AG08396 (cell line): ENCODE measurements at regions not wholly inside any gene's neighbourhood (a gene's known extent, or its start where the extent isn't known, plus 50 kb on each side); places are given as distances from the start of the nearest gene placed in this dataset.

Experiments
- DNase-seq: peaks from one replicate; pipeline ENCODE4 v3.0.0; 2012; ENCODE audit warnings: low spot score, mixed read lengths

DNA sequence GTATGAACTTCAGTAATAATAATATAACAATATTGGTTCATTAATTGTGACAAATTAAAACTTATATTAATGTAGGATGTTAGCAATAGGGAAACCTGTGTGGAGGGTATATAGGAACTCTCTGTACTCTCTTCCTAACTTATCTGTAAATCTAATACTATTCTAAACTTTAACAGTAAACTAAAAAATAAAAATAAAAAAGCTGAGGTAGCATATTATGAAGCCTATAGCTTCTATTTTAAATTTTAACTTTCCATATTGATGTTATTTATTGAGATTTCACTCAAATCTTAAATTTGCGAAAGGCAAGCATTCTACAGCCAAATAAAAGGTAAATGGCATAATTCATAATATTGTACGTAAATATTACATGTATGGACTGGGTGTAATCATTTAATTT, 326.4 kb downstream of the MEI4 start:
- DNase-seq = no peak

DNA sequence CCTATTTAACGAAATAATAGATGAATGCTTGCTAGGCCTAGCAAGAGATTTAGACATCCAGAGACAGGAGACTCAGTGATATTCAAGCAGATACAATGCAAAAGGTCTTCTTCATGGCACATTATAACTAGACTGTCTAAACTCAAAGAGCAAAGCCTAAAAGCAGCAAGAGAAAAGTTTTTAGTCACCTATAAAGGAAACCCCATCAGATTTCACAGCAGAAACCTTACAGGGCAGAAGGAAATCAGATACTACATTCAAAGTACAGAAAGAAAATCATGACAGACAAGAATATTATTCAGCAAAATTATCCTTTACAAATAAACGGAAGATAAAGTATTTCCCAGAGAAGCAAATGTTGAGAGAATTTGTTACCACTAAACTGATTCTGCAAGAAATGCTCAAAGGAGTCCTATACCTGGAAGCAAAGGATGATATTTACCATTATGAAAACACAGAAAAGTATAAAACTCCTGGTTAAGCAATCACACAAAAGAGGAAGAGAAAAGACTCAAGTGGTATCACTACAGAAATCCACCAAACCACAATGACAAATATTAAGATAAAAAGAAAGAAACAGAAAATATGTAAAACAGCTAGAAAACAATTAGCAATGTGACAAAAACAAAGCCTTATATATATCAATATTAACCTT, 333.7 kb downstream of the MEI4 start:
- DNase-seq = no peak

DNA sequence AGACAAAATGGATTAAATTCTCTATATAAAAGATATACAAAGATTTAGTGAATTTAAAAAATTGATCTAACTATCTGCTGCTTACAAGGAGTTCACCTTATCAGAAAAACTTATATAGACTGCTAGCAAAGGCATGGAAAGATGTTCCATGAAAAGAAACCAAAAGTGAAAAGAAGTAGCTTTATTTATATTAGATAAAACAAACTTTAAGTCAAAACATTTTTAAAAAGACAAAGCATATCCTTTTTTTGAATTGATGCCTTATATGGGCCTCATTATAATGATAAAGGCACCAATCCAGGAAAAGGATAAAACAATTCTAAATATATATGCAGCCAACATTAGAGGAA, 334.2 kb downstream of the MEI4 start:
- no peak for DNase-seq

DNA sequence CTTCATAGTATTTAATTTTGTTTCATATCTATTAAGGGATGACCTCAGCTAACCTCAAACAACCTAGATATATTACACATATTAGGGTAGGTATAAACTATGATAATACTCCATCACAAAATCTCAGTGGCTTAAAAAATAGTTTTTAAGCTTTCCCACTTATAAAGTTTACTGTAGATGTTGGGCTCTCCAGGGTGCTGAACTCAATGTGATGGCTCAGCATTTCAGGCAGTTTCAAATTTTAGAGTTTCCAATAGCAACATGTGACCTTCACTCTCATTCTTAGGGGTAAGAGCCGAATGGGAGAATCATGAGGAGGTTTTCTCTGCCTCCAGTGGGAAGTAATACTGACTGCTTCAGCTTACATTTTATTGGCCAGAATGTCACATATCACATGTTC, 357.3 kb downstream of the MEI4 start:
- DNase-seq = no peak

DNA sequence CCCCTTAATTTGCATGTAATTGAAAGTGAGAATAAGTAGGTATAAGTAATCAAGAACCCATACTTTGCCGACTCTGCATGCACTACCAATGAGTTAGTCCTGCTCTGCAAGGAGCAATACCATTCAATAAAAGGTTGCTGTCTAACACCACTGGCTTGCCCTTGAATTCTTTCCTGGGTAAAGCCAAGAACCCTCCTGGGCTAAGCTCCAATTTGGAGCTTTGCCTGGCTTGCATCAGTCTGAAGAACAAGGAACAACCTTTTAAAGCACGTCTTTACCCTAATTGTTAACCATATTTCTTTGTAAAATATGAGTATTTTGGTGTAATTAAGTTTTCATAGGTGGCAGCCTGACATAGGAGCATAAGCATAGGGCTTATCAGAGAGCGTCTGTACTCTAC, 367.7 kb downstream of the MEI4 start:
- DNase-seq = no peak

DNA sequence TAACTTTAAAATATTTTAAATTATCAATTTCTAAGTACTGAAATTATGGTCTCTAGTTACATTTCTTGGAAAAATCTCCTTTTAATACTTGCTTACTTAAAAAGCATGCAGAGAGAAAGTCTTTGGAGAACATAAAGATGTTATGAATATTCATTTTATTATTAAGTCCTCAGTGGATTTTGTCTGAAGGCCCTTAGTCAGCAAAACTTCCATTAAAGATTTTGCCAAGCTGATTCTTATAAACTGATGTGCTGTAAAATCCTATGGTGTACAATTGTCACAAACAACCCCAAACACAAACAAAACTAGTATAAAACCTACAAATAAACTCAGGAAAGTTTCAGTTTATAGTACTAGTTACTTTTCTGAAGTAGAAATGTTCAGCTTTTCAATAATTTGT, 372.7 kb downstream of the MEI4 start:
- DNase-seq = no peak

DNA sequence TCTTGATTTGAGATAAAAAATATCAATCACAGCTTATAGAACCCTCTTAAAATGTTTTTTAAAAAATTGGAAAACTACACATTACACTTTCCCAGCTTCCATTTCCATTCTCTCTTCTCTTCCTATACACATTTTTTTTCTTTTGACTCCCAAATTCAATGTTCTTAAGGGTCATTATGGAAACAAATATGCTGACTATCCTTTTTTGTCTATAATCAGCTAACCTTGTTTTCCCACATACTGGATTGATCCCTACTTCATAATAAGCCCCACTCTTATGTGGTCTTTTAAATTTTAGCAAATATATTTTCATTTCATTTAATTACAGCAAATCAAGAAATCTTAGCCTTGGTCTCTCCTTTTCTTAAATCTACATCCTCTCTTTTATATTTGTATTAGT, 378.4 kb downstream of the MEI4 start:
- no peak for DNase-seq

DNA sequence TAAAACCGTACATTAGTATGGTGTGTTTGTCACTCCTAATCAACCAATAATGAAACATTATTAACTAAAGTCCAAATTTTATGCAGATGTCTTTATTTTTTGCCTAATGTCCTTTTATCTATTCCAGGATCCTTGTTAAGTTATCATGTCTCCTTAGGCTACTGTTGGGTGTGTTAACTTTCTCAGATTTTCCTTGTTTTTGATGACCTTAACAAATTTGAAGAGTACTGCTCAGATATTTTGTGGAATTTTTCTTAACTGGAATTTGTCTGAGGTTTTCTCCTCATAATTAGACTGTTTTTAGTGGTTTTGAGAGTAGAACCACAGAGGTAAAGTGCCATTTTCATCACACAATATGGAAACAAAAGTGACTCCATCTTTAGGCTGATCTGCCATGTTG, 406.3 kb downstream of the MEI4 start:
- DNase-seq = no peak

DNA sequence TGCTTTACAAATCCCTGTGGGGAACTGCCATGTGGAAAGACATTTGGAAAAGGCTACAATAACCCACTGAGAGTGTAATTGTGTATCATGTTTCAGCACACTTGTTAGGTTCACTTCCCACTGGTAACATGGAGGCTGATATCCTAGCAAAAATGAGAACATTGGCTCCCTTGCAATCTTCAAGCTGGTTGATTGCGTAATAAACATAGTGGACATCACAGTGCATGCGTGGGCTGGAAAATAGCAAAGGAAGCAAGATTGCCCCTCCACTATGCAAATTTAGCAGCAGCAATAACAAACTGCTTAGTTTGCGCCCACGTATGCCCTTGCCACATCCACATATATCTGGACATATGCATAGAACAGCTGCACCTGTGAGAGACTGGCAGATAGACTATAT, 410.2 kb downstream of the MEI4 start:
- no peak for DNase-seq

DNA sequence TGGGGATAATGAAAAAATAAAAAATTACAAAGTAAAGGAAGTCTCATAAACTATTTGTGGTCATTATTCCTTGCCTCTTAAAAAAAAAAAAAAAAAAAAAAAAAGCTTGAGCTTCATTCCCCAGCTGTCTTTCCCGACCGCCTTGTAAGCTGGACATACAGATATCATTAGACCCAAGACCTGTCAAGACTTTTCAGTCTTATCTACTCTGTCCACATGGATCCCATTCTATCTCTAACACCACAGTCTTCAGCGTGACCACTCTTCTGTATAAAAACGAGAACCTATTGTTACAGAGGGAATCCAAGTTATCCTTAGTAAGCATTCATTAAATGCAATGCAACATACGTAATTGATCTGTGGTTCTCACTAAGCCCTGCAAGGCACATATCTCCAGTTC, 423.5 kb downstream of the MEI4 start:
- DNase-seq = no peak

DNA sequence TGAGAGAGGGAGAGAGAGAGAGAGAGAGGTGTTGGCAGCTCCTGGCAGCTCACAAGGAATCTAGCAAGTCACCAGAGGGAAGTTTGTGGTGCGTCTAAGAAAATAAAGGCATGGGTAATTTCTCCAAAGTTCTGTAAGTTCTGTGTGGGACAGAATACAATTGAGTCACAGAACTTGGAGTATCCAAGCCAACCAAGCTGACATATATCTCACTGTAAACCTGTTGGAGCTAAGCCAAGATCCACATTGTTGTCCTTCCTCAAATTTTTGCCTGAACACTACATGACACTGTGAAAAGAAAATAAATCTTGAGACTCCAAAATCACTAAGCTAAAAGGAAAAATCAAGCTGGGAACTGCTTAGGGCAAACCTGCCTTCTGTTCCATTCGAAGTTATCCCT, 436.7 kb downstream of the MEI4 start:
- DNase-seq = no peak

DNA sequence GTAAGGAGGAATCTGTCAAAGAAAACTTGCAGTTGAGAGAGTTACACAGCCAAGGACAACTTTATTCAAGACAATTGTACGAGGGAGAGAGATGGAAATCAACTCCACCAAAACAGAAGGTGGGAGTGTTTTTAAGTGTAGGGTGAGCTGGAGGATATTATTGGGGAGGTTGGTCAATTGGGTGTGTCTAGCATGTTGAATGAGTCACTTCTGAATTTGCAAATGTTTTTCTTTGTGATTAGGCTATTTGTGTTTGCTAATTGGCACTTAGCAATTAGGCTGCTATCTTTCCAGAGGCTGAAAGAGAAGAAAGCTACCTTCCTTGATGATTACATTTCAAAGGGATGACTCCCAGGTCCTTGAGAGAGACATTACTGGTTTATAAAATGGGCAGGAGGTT, 441.1 kb downstream of the MEI4 start:
- DNase-seq = no peak

DNA sequence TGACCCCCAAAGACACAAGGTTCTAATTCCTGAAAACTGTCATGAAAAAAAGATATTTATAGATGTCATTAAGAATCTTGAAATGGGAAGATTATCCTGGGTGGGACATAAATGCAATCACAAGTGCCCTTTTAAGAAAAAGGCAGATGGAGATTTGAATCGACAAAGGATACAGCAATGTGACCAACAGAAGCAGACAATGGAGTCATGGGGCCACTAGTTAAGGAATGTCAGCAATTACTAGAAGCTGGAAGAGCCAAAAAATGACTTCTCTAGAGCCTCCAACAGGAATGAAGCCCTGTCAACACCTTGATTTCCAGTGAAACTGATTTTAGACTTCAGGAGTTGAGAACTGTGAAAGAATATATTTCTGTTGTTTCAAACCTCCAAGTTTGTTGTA, 448.5 kb downstream of the MEI4 start:
- DNase-seq = no peak

DNA sequence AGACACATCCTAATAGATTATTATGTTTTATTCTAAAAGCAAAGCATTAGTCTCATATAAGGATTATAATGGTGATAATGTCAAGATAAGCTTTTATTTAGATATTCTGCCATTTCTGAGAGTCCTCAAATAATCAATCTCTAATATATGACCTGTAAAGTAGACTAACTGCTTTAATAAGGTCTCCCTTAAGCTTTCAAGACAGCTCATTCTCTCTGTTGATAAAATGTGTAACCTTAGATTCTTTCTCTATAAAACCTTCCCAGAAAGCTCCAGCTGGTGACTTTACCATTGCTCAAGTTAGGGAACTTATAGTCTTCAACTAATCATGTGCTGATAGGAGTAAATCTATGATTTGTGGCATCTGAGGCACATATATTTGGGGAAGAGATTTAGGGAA, 457.8 kb downstream of the MEI4 start:
- DNase-seq = no peak

DNA sequence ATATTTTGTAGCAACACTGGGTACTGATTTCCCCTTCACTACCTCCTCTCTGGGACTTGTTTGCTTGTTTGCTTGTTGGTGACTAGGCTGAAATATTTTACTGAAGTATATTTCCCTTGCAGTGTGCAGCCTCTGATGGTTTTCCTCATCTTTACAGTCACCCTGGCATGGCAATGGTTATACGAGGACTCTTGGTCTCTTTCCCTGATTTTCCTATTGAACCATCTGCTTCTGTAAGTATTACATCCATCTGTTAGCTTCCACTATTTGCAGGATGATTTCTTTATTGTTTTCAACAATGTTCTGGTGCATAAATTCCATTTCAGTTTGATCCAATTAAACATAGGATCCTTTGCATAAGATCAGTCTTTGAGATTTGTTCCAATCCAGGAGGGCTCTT, 465.1 kb downstream of the MEI4 start:
- no peak for DNase-seq

DNA sequence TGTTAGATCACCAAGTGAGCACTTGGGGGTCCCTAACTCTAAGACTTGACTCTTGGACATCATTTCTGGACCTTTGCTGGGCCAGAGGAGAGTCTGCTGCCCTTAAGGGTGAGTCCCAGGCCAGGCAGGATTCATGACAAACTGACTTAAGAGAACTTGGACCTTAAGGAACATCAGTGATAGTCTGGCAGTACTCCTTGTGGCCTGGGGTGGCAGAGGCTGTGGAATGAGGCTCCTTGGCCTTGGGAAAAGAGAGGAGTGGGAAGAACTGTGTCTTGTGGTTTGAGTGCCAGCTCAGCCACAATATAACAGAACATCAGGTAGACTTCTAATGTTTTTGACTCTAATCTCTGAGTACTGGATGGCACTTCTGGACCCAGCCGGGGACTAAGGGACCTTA, 478.7 kb downstream of the MEI4 start:
- DNase-seq = no peak

DNA sequence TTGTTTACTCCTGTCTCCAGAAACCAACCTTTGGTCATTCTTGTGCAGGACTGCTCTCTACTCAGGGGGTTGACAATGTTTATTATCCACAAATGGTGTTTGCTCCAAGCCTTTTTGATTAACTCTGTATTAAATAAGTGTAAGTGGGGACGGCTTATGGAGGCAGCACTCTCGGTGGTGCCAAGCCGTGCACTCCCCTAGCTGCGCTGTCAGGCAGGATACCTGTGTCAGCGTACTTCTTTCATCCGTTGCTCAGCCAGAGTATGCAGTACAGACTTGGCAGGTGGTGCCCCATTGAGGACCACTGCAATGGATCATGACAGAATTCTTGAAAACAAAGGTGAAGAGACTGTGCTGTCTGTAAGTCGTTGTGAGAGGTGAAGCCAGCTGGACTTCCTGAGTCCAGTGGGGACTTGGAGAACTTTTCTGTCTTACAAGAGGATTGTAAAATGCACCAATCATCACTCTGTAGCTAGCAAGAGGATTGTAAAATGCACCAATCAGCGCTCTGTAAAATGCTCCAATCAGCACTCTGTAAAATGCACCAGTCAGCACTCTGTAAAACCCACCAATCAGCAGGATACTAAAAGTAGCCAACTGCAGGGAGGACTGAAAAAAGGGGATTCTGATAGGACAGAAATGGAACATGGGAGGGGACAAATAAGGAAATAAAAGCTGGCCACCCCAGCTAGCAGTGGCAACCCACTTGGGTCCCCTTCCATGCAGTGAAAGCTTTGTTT, 480.0 kb downstream of the MEI4 start:
- no peak for DNase-seq

DNA sequence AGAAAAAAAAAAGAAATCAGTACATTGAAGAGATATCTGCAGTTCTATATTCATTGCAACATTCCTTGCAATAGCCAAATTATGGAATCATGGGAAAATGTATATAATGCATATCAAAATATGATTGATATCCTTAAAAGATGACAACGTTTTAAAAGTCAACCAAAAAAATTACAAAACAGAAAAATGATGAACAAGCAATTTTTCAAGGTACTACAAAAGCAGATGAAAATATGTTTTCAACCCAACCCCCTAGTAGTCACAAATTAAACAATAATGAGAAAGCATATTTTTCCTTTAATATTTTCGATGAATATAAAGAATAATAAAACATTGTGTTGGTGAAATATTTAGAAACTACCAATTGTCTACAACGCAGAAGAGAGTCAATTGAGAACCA, 497.6 kb downstream of the MEI4 start:
- no peak for DNase-seq

DNA sequence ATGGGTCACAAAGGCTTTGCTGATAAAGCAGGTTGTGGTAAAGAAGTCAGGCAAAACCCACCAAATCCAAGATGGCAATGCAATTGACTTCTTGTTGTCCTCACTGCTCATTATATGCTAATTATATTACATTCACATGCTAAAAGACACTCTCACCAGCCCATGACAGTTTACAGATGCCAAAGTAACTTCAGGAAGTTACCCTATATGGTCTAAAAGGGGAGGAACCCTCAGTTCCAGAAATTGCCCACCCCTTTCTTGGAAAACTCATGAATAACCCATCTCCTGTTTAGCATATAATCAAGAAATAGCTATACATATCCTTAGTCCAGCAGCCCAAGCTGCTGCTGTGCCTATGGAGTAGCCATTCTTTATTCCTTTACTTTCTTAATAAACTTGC, 501.1 kb downstream of the MEI4 start:
- DNase-seq = no peak

DNA sequence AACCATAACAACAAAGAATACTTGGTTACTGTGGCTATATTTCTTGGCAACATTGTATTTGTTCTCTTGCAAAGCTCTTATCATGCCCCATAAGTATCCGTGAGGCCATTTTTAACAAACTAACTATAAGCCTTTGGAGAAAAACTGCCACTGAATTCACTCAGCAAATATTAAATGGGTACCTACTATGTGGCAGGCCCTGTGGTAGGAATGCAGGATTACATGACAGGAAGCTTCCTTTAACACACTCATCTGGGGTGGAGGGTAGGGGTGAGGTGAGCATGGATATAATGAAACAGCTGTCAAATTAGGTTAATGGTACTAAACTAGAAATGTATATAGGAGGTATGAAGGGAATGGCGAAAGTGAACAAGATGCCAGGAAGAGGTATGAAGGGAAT, 504.8 kb downstream of the MEI4 start:
- no peak for DNase-seq

DNA sequence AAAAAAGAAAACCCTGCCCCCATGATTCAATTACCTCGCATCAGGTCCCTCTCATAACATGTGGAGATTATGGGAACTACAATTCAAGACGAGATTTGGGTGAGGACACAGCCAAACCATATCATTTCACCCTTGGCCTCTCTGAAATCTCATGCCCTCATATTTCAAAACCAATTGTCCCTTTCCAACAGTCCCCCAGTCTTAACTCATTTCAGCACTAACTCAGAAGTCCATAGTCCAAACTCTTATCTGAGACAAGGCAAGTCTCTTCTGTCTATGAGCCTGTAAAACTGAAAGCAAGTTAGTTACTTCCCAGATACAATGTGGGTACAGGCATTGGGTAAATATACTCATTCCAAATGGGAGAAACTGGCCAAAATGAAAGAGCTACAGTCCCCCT, 536.1 kb downstream of the MEI4 start:
- no peak for DNase-seq

DNA sequence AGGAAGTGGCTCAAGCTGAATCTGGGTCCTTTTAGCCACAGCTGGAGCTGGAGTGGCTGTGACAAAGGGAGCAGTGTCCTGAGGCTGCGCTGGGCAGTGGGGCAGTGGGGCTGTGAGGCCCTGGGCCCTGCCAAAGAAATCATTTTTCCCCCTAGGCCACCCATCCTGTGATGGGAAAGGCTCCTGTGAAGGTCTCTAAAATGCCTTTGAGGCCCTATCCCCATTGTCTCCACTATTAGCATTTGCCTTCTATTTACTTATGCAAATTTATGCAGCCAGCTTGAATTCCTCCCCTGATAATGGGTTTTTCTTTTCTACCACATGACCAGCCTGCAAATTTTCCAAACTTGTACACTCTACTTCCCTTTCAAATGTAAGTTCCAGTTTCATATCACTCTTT, 539.2 kb downstream of the MEI4 start:
- no peak for DNase-seq

DNA sequence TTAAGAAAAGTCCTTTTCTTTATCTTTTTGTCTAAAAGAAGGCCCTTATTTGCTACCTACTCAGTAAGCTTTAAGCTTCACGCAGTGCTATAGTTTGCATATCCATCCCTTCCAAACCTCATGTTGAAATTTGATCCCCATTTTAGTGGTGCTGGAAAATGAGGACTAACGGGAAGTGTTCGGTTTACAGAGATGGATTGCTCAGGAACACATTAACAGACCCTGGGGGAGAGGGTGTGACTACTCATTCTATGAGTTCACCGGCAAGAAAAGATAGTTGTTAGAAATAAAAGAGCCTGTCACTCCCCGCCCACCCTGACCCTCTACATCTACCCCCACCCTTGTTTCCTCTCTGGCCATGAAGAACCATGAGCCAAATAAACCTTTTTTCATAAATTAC, 546.2 kb downstream of the MEI4 start:
- no peak for DNase-seq

DNA sequence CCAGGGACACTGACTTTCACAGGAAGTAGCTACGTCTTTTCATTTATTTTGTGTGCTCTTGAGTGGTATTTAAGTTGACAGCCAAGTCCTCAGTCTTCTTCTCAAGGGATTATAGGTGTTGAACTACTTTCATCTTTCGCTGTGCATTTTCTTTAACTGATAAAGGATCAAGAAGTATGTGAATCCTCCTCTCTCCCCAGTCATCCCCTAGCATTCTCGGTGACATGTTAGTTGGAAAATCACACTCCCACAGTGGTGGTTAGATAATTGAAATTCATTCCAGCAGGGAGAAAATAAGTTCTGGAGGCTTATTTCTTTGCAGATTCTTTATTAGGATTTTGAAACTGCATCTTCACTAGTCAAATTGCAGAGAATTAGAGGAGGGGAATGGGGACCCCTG, 569.4 kb downstream of the MEI4 start:
- no peak for DNase-seq
